HG03571 (cell line): ENCODE measurements at regions not wholly inside any gene's neighbourhood (a gene's known extent, or its start where the extent isn't known, plus 50 kb on each side); places are given as distances from the start of the nearest gene placed in this dataset.

Experiments
- ATAC-seq: cut with Tn5 transposase; IDR thresholded peaks from one replicate; pipeline ENCODE4 v1.9.1; 2021; ENCODE audit not compliant: unreplicated experiment

DNA sequence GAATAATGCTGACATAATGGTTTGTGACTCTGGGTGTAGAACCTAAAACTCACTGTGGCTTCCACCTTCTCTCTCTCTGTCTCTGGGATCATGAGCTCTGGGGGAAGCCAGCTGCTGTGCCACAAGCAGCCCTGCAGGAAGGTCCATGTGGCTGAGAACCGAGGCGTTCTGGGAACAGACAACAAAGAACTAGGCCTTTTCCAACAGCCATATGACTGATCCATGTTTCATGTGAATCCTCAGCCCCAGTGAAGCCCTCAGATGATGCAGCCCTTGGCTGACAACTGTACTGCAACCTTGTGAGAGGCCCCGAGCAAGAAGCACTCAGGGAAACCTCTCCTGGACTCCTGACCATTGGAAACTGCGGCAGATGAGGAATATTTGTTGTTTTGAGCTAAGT, 56.6 kb downstream of the HLA-G start:
- no peak for ATAC-seq

DNA sequence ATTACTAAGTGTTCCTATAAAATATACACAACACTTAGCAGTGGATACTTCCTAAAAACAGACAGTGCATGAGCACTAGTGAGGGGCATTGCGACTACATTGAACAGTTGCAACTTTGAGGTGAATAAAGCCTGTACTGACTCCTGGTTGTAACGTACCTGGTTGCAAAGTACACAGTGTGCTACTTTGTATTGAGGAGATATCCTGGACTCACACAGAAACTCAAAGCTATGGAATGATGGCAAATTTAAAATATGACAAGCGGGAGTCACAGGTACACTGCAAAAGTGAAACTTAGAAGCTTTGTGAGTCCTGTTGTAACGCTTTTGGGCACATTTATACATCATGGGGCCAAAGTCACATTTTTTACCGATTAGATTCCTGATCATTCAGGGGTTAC, 55.6 kb upstream of the HLA-A start:
- no peak for ATAC-seq

DNA sequence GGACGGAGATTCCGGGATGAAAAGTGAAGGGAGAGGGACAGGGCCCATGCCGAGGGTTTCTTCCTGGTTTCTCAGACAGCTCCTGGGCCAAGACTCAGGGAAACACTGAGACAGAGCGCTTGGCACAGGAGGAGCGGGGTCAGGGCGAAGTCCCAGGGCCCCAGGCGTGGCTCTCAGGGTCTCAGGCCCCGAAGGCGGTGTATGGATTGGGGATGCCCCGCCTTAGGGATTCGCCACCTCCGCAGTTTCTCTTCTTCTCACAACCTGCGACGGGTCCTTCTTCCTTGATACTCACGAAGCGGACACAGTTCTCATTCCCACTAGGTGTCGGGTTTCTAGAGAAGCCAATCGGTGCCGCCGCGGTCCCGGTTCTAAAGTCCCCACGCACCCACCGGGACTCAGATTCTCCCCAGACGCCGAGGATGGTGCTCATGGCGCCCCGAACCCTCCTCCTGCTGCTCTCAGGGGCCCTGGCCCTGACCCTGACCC, 55.0 kb upstream of the HLA-A start:
- ATAC-seq = peak; percentile 8

- ATAC-seq = peak; percentile 63
Measured at GRCh38 chr6:29887819-29888776, 54.2 kb upstream of the HLA-A start.
